ENCODE measurements at regions not wholly inside any gene's neighbourhood (a gene's known extent, or its start where the extent isn't known, plus 50 kb on each side); places are given as distances from the start of the nearest gene placed in this dataset.
"Not testable (repeated sequence)": the region's sequence is repeated elsewhere in the genome, so short reads cannot be mapped to it uniquely, and the experiment has no call there.

GRCh38 chr3:160099834-160100233 lies 111.2 kb downstream of the IL12A start:
- no peak overlapping the region for H3K4me3 Mint-ChIP-seq
- no peak for DNase-seq
- H3K36me3 Mint-ChIP-seq: no peaks in the 10 kb centered on the region
- H3K9me3 Mint-ChIP-seq: no peaks in the 10 kb centered on the region
- H3K27me3 Mint-ChIP-seq: peaks cover 10% of the 10 kb centered on the region
- H3K4me1 Mint-ChIP-seq (ENCODE audit: low read depth): no peaks in the 10 kb centered on the region
- no peak overlapping the region for H3K27ac Mint-ChIP-seq
- ChIA-PET CTCF (no interaction called here), POLR2A (no interaction called here)
- intact Hi-C loops (cut with micrococcal nuclease): no loop called here

- no peaks in the 10 kb centered on the region for H3K4me1 Mint-ChIP-seq (ENCODE audit: low read depth)
- H3K27ac Mint-ChIP-seq: no peak overlapping the region
- H3K9me3 Mint-ChIP-seq: no peaks in the 10 kb centered on the region
- intact Hi-C loops (cut with micrococcal nuclease): no loop called here
- H3K36me3 Mint-ChIP-seq: no peaks in the 10 kb centered on the region
- ChIA-PET POLR2A (no interaction called here), CTCF (no interaction called here)
- H3K27me3 Mint-ChIP-seq: peaks cover 10% of the 10 kb centered on the region
- DNase-seq: no peak
- no peak overlapping the region for H3K4me3 Mint-ChIP-seq
Measured at GRCh38 chr3:160100610-160101009, 112.0 kb downstream of the IL12A start.

GRCh38 chr3:160102001-160102400 lies 113.4 kb downstream of the IL12A start:
- H3K9me3 Mint-ChIP-seq; CTCF ChIA-PET; H3K4me3 Mint-ChIP-seq; H3K4me1 Mint-ChIP-seq (ENCODE audit: low read depth); H3K27ac Mint-ChIP-seq; intact Hi-C loops (cut with micrococcal nuclease); H3K36me3 Mint-ChIP-seq; DNase-seq; POLR2A ChIA-PET: not testable (repeated sequence)
- H3K27me3 Mint-ChIP-seq: peaks cover 10% of the 10 kb centered on the region

GRCh38 chr3:160103397-160103796 lies 114.8 kb downstream of the IL12A start:
- POLR2A ChIA-PET: no interaction called here
- Mint-ChIP-seq H3K4me3 (no peak overlapping the region), H3K9me3 (no peaks in the 10 kb centered on the region), H3K27ac (no peak overlapping the region), H3K27me3 (peaks cover 10% of the 10 kb centered on the region), H3K36me3 (no peaks in the 10 kb centered on the region), H3K4me1 (ENCODE audit: low read depth) (no peaks in the 10 kb centered on the region)
- CTCF ChIA-PET: no interaction called here
- intact Hi-C loops (cut with micrococcal nuclease): no loop called here
- no peak for DNase-seq

GRCh38 chr3:160105907-160106584 lies 117.4 kb downstream of the IL12A start:
- intact Hi-C loops (cut with micrococcal nuclease): no loop called here
- H3K27me3 Mint-ChIP-seq: peaks cover 9% of the 10 kb centered on the region
- H3K27ac Mint-ChIP-seq: no peak overlapping the region
- no peaks in the 10 kb centered on the region for H3K9me3 Mint-ChIP-seq
- H3K4me1 Mint-ChIP-seq (ENCODE audit: low read depth): no peaks in the 10 kb centered on the region
- ChIA-PET POLR2A (no interaction called here), CTCF (no interaction called here)
- no peak overlapping the region for H3K4me3 Mint-ChIP-seq
- H3K36me3 Mint-ChIP-seq: no peaks in the 10 kb centered on the region
- DNase-seq: no peak

- intact Hi-C loops (cut with micrococcal nuclease): no loop called here
- H3K9me3 Mint-ChIP-seq: no peaks in the 10 kb centered on the region
- no peak overlapping the region for H3K27ac Mint-ChIP-seq
- no peak for DNase-seq
- POLR2A ChIA-PET: no interaction called here
- H3K27me3 Mint-ChIP-seq: peaks cover 5% of the 10 kb centered on the region
- CTCF ChIA-PET: no interaction called here
- no peak overlapping the region for H3K4me3 Mint-ChIP-seq
- no peaks in the 10 kb centered on the region for H3K4me1 Mint-ChIP-seq (ENCODE audit: low read depth)
- H3K36me3 Mint-ChIP-seq: no peaks in the 10 kb centered on the region
Measured at GRCh38 chr3:160106905-160107861, 118.0 kb upstream of the C3orf80 start.

GRCh38 chr3:160108362-160108761 lies 116.9 kb upstream of the C3orf80 start:
- CTCF ChIA-PET: interaction anchor here (1.6 kb wide), 1 partner anchor 10 kb away, joined by 3 read pairs; no protein-coding TSS in a partner anchor
- intact Hi-C loops (cut with micrococcal nuclease): no loop called here
- Mint-ChIP-seq H3K27me3 (peaks cover 7% of the 10 kb centered on the region), H3K4me3 (no peak overlapping the region), H3K4me1 (ENCODE audit: low read depth) (no peaks in the 10 kb centered on the region), H3K27ac (no peak overlapping the region), H3K36me3 (no peaks in the 10 kb centered on the region), H3K9me3 (no peaks in the 10 kb centered on the region)
- no peak for DNase-seq
- POLR2A ChIA-PET: no interaction called here

- ChIA-PET POLR2A (no interaction called here), CTCF (interaction anchor here (0.7 kb wide), 1 partner anchor 64 kb away, joined by 3 read pairs; no protein-coding TSS in a partner anchor)
- no peak overlapping the region for H3K4me3 Mint-ChIP-seq
- H3K36me3 Mint-ChIP-seq: no peaks in the 10 kb centered on the region
- H3K27ac Mint-ChIP-seq: no peak overlapping the region
- H3K9me3 Mint-ChIP-seq: no peaks in the 10 kb centered on the region
- no peak for DNase-seq
- intact Hi-C loops (cut with micrococcal nuclease): no loop called here
- H3K27me3 Mint-ChIP-seq: peaks cover 14% of the 10 kb centered on the region
- H3K4me1 Mint-ChIP-seq (ENCODE audit: low read depth): no peaks in the 10 kb centered on the region
Measured at GRCh38 chr3:160112481-160112880, 112.7 kb upstream of the C3orf80 start.

- Mint-ChIP-seq H3K4me1 (ENCODE audit: low read depth) (no peaks in the 10 kb centered on the region), H3K9me3 (no peaks in the 10 kb centered on the region), H3K4me3 (no peak overlapping the region), H3K36me3 (no peaks in the 10 kb centered on the region), H3K27me3 (peaks cover 14% of the 10 kb centered on the region), H3K27ac (no peak overlapping the region)
- ChIA-PET CTCF (no interaction called here), POLR2A (no interaction called here)
- intact Hi-C loops (cut with micrococcal nuclease): no loop called here
- no peak for DNase-seq
Measured at GRCh38 chr3:160112996-160113395, 112.2 kb upstream of the C3orf80 start.

GRCh38 chr3:160114355-160114995 lies 110.7 kb upstream of the C3orf80 start:
- H3K27me3 Mint-ChIP-seq: peaks cover 16% of the 10 kb centered on the region
- H3K9me3 Mint-ChIP-seq: no peaks in the 10 kb centered on the region
- intact Hi-C loops (cut with micrococcal nuclease): no loop called here
- no peak overlapping the region for H3K4me3 Mint-ChIP-seq
- no peak for DNase-seq
- ChIA-PET CTCF (no interaction called here), POLR2A (no interaction called here)
- H3K27ac Mint-ChIP-seq: no peak overlapping the region
- no peaks in the 10 kb centered on the region for H3K36me3 Mint-ChIP-seq
- H3K4me1 Mint-ChIP-seq (ENCODE audit: low read depth): no peaks in the 10 kb centered on the region

GRCh38 chr3:160115387-160115786 lies 109.8 kb upstream of the C3orf80 start:
- DNase-seq: no peak
- CTCF ChIA-PET: no interaction called here

GRCh38 chr3:160124224-160124623 lies 101.0 kb upstream of the C3orf80 start:
- Mint-ChIP-seq H3K27me3 (peaks cover 6% of the 10 kb centered on the region), H3K4me1 (ENCODE audit: low read depth) (no peaks in the 10 kb centered on the region), H3K27ac (no peak overlapping the region), H3K36me3 (peaks cover 2% of the 10 kb centered on the region), H3K4me3 (no peak overlapping the region), H3K9me3 (peaks cover 6% of the 10 kb centered on the region)
- no peak for DNase-seq
- ChIA-PET CTCF (no interaction called here), POLR2A (no interaction called here)
- intact Hi-C loops (cut with micrococcal nuclease): no loop called here

More at GRCh38 chr3:160115387-160115786, 109.8 kb upstream of the C3orf80 start:
- Mint-ChIP-seq H3K27me3 (peaks cover 17% of the 10 kb centered on the region), H3K4me3 (no peak overlapping the region), H3K4me1 (ENCODE audit: low read depth) (no peaks in the 10 kb centered on the region), H3K36me3 (peaks cover under 1% of the 10 kb centered on the region), H3K9me3 (peaks cover 4% of the 10 kb centered on the region), H3K27ac (no peak overlapping the region)
- intact Hi-C loops (cut with micrococcal nuclease): no loop called here
- POLR2A ChIA-PET: no interaction called here
